GM12892 (cell line): ENCODE measurements at regions not wholly inside any gene's neighbourhood (a gene's known extent, or its start where the extent isn't known, plus 50 kb on each side); places are given as distances from the start of the nearest gene placed in this dataset.
A peak's percentile ranks its signal among the peaks of the same experiment; 100 is the strongest.

Experiments
- DNase-seq: peaks from one replicate; pipeline ENCODE4 v3.0.0; 2011; ENCODE audit not compliant: insufficient read length
- FAIRE-seq: peaks from 2 replicates; lab custom pipeline; 2011; peaks lifted over from hg19 to GRCh38; lab: Jason Lieb, UNC
- POLR2A ChIP-seq: IDR thresholded peaks from 2 replicates; pipeline ENCODE4 v1.6.1; 2011; ENCODE audit warnings: low read depth, low read length, control low read depth
- POLR2AphosphoS5 ChIP-seq: IDR thresholded peaks from 2 replicates; pipeline ENCODE4 v1.6.1; 2011; ENCODE audit warnings: low read depth, low read length, control low read depth
- TAF1 ChIP-seq: IDR thresholded peaks from 2 replicates; pipeline ENCODE4 v1.6.1; 2011; ENCODE audit warnings: low read depth, mild to moderate bottlenecking, control low read depth, low read length, borderline replicate concordance

DNA sequence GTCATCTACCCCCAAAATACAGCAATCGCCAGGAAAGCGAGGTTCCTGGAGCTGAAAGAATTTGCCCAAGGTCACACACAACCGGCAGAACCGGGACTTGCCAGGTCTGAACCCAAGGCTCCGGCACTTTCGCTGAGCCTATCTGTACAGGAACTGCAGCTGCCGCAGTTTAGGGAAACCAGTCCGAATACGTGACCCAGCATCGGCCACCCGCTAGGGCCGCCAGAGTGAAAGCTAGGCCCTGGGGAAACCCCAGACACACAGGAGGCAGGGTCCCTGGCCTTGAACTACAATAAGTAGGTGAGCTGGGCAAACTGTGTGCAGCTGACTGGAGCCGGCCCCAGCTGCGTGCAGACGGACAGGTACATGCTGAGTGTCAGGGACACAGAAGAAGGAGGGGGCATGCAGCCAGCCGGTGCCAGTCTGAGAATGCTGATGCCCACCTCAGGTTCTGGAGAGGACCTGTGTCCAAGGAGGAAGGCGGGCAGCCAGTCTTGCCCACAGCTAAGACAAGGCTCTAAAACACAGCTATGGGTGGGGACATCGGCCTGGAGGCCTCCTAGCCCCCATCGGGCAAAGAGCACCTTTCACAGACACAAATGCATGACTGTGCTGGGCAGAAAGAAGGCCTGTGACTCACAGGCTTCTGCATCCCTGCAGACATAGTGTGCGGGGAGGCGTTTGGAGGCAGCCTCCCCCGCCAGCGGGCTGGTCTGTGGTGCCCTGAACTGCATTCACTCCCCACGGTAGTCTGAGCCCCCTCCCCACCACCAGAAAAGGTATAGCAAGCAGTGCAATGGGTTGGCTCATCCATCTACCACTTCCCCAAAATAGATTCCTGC lies 107.4 kb upstream of the ID2 start:
- DNase-seq (peak; percentile 48), FAIRE-seq (no peak)
- TF ChIP-seq POLR2AphosphoS5 (no peak), POLR2A (no peak), TAF1 (no peak)

DNA sequence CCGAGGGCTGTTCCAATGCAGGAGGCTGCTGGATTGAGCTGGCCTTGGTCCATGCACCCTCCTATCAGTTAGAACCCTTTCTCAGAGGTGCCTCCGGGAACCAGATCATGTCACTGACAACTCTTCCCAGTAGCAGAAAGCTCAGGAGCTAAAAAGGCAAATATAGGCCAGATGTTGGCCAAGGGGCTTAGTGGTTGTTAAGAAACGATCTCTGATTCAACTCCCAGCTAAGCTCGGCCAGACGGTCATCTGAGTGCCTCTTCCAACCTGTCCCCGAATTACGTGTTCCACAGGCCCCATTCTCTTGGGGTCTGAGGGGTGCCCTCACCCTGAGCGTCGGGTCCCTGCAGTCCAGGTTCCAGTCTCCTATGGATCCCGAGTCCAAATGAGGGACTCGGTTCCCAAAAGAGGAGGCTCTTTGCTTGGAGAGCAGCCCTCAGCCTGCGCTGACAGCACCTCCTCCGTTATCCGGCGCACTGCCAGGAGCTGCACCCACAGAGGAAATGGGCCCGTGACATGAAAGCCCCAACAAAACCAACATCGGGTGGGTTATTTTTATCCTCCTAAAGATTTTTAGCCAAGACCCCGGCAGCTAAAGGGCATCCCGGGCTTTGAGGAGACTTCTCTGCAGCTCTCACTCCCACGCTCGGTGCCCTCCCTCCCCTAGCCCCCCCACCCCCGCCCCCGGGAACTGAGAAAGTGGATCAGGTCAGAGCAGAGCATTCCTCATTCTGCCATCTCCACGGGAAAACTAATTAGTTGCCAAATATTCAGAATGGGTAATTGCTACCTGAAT lies 106.6 kb upstream of the ID2 start:
- FAIRE-seq (peak; percentile 62), DNase-seq (no peak)
- no peak for TF ChIP-seq TAF1
- no peak for TF ChIP-seq POLR2A
- TF ChIP-seq POLR2AphosphoS5 = no peak

- FAIRE-seq (peak; percentile 73), DNase-seq (no peak)
These were observed 105.9 kb upstream of the ID2 start for GRCh38 chr2:8575834-8576423.

GRCh38 chr2:8576525-8577167 lies 105.2 kb upstream of the ID2 start:
- no peak for TF ChIP-seq TAF1
- TF ChIP-seq POLR2AphosphoS5 = no peak
- TF ChIP-seq POLR2A = no peak
- no peak for DNase-seq
- FAIRE-seq = no peak

More at GRCh38 chr2:8575834-8576423, 105.9 kb upstream of the ID2 start:
- no peak for TF ChIP-seq POLR2A
- no peak for TF ChIP-seq TAF1
- no peak for TF ChIP-seq POLR2AphosphoS5

DNA sequence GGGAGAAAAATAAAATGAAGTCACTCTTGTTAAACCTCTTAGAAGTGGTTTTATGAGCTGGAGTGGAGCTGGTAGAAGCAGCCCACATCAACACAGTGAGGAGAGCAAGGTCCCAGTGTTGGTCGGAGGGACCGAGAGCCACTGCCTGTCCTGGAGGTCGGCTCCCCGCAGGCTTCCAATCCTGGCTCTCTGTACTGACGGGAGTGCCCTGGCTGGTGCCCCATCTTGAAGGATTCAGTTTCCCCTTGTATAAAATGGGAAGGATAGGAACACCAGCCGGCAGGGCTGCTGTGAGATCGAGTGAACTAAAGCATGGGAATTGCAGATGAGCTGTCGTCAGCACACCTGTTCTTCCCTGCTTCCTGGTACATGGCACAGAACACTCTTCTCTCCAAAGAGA lies 104.3 kb upstream of the ID2 start:
- TF ChIP-seq TAF1 = no peak
- TF ChIP-seq POLR2AphosphoS5 = no peak
- no peak for TF ChIP-seq POLR2A
- FAIRE-seq = no peak
- DNase-seq = no peak

GRCh38 chr2:8578335-8579244 lies 103.3 kb upstream of the ID2 start:
- TF ChIP-seq TAF1 = no peak
- no peak for TF ChIP-seq POLR2A
- TF ChIP-seq POLR2AphosphoS5 = no peak
- FAIRE-seq = no peak

GRCh38 chr2:8579485-8580085 lies 102.3 kb upstream of the ID2 start:
- no peak for TF ChIP-seq POLR2AphosphoS5
- TF ChIP-seq POLR2A = no peak
- TF ChIP-seq TAF1 = no peak
- DNase-seq = no peak
- FAIRE-seq = no peak

More at GRCh38 chr2:8578335-8579244, 103.3 kb upstream of the ID2 start:
- no peak for DNase-seq

DNA sequence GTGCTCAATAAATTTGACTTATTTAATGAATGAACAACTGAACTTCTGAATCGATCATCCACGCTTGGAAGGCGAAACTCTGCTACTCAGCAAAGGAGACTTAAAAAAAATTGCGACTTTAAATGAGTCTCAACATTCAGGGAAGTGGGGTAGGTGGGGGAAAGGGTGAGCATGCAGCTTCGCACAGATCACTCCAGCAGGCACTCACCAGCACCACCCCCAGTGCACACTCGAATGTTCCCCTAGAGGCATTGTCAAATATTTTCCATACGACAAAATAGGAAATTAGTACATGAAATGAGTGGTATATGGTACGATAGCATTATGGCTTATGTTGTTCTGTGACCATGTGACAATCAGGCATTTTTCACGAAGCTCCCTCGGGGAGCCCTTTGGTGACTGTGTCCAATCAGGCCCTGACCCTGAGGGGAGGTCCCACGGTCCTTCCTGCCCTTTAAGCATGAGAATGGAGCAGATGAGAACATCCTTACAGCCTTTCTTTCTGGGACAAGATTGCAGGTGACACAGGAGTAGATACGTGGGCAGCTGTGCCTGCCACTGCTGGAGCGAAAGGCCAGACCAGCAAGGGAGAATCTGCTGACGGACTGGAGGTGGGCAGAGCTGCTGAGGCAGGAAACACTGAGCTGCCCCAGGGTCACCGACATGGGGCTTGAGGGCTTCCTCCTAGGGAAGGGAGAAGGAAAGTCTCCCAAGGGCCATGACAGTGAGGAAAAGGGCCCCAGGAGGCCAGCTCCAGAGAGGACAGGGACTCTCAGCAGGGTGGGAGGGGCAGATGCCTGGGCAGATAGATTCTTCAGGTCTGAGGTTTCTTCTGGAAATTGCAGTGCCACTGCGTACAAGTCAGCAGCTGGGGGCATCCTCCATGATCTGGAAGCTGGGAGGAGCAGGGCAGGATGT lies 101.3 kb upstream of the ID2 start:
- no peak for TF ChIP-seq POLR2AphosphoS5
- no peak for TF ChIP-seq TAF1
- TF ChIP-seq POLR2A = no peak
- FAIRE-seq (no peak), DNase-seq (no peak)

DNA sequence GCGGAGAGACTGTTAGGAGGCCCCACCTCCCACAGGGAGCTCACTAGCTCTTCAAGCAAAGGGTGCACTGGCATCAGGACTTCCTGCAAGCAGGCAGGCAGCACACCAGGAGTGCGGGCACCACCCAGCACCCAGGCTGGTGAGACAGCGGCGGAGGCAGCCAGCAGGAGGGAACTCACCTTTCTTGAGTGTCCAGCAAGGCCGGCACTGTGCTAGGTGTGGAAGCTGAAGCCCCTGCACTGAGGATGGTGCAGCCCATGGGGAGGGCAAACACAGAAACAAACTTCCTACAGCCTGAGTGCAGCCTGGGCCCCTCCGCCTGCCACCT lies 100.7 kb upstream of the ID2 start:
- TF ChIP-seq POLR2AphosphoS5 = no peak
- TF ChIP-seq TAF1 = no peak
- TF ChIP-seq POLR2A = no peak
- FAIRE-seq = peak; percentile 17
- DNase-seq = no peak
